ENCODE measurements at regions not wholly inside any gene's neighbourhood (a gene's known extent, or its start where the extent isn't known, plus 50 kb on each side); places are given as distances from the start of the nearest gene placed in this dataset.

DNA sequence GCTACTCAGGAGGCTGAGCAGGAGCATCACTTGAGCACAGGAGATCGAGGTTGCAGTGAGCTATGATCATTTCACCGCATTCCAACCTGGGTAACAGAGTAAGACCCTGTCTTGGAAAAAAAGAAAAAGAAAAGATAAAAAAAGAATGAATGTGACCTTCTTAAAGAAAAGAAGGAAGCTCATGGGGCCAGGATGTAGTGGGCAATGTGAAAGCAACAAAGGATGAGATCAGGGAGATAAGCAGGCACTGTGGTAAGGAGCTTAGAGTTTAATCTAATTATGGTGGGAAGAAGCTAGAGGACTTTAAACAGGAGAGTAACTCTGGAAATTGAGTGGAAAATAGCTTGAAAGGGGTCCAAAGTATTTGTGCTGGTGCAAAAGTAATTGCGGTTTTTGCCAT lies 231.6 kb upstream of the UBE2E2 start:
- H3K9me3 ChIP-seq: no peaks in the 10 kb centered on the region
- no peak for ATAC-seq
- no peak overlapping the region for H3K4me3 ChIP-seq
- no peak for TF ChIP-seq POLR2A (IDR thresholded peaks at IDR 0.05)
- TF ChIP-seq, protein P1, sequence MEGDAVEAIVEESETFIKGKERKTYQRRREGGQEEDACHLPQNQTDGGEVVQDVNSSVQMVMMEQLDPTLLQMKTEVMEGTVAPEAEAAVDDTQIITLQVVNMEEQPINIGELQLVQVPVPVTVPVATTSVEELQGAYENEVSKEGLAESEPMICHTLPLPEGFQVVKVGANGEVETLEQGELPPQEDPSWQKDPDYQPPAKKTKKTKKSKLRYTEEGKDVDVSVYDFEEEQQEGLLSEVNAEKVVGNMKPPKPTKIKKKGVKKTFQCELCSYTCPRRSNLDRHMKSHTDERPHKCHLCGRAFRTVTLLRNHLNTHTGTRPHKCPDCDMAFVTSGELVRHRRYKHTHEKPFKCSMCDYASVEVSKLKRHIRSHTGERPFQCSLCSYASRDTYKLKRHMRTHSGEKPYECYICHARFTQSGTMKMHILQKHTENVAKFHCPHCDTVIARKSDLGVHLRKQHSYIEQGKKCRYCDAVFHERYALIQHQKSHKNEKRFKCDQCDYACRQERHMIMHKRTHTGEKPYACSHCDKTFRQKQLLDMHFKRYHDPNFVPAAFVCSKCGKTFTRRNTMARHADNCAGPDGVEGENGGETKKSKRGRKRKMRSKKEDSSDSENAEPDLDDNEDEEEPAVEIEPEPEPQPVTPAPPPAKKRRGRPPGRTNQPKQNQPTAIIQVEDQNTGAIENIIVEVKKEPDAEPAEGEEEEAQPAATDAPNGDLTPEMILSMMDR (IDR thresholded peaks at IDR 0.05): no peak
- TF ChIP-seq EP300 (IDR thresholded peaks at IDR 0.05): no peak
- TF ChIP-seq POLR2AphosphoS5 (IDR thresholded peaks at IDR 0.05): no peak
- H3K27me3 ChIP-seq: no peaks in the 10 kb centered on the region
- no peak overlapping the region for H3K27ac ChIP-seq
- no peaks in the 10 kb centered on the region for H3K36me3 ChIP-seq
- H3K4me1 ChIP-seq: no peaks in the 10 kb centered on the region
- 75 to 98% methylated on average over 1 to 3 of the region's 3 CpGs for WGBS, 2 donors (ENCODE audit: low coverage in 1 of 2)

- 94% methylated on average over 2 of the region's 2 CpGs; no CpG with 5 or more reads in 1 of the 2 donors for WGBS, 2 donors (ENCODE audit: low coverage in 1 of 2)
- no peaks in the 10 kb centered on the region for H3K27me3 ChIP-seq
- H3K4me1 ChIP-seq: no peaks in the 10 kb centered on the region
- H3K9me3 ChIP-seq: no peaks in the 10 kb centered on the region
- TF ChIP-seq, protein P1 (IDR thresholded peaks at IDR 0.05): no peak
- TF ChIP-seq POLR2A (IDR thresholded peaks at IDR 0.05): no peak
- TF ChIP-seq POLR2AphosphoS5 (IDR thresholded peaks at IDR 0.05): no peak
- TF ChIP-seq EP300 (IDR thresholded peaks at IDR 0.05): no peak
- H3K36me3 ChIP-seq: no peaks in the 10 kb centered on the region
- no peak overlapping the region for H3K27ac ChIP-seq
- no peak overlapping the region for H3K4me3 ChIP-seq
- ATAC-seq: peak; percentile 19
Observed at GRCh38 chr3:22977042-22977441, 226.1 kb upstream of the UBE2E2 start.

DNA sequence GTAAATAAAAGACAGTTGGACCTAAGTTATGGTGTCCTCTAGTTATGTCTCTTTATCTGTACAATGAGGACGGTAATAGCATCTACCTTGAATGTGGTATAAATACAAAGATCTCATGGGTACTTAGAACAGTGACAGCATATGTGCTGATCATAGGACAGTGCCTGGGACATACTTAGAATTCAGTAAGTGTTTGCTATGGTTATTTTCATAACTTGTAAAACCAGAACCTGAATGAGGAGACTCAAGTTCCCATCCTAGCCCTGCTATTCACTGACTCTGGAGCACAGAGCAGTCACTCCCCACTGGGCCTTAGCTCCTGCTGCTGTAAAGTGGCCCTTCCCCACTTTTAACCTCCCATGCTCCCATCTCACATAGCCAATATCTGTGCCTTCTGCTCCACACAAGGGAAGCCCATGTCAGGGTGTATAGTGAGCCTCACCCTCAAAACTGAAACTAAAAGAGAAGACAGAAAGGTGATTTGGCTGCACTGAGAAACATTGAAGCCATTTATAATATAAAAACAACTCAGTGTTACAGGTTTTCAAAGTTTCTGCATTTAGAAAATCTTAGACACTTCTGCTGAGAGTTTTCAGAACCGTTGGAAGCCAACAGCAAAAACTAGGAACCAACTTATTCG lies 225.4 kb upstream of the UBE2E2 start:
- WGBS, 2 donors (ENCODE audit: low coverage in 1 of 2): 63 to 65% methylated on average over 3 of the region's 3 CpGs
- ATAC-seq: peak; percentile 43
- H3K27ac ChIP-seq: no peak overlapping the region

GRCh38 chr3:22979581-22979980 lies 223.5 kb upstream of the UBE2E2 start:
- 94 to 100% methylated on average over 4 of the region's 4 CpGs for WGBS, 2 donors (ENCODE audit: low coverage in 1 of 2)

More for the DNA sequence above, 225.4 kb upstream of the UBE2E2 start:
- Histone ChIP-seq H3K27me3 (no peaks in the 10 kb centered on the region), H3K36me3 (no peaks in the 10 kb centered on the region), H3K9me3 (no peaks in the 10 kb centered on the region), H3K4me3 (no peak overlapping the region), H3K4me1 (no peaks in the 10 kb centered on the region)
- TF ChIP-seq, protein P1 (IDR thresholded peaks at IDR 0.05): no peak
- TF ChIP-seq EP300 (IDR thresholded peaks at IDR 0.05) (no peak), POLR2AphosphoS5 (IDR thresholded peaks at IDR 0.05) (no peak), POLR2A (IDR thresholded peaks at IDR 0.05) (no peak)

More at GRCh38 chr3:22979581-22979980, 223.5 kb upstream of the UBE2E2 start:
- Histone ChIP-seq H3K9me3 (no peaks in the 10 kb centered on the region), H3K4me3 (no peak overlapping the region), H3K27ac (no peak overlapping the region), H3K4me1 (no peaks in the 10 kb centered on the region), H3K27me3 (no peaks in the 10 kb centered on the region), H3K36me3 (no peaks in the 10 kb centered on the region)
- TF ChIP-seq POLR2AphosphoS5 (IDR thresholded peaks at IDR 0.05): no peak
- no peak for TF ChIP-seq EP300 (IDR thresholded peaks at IDR 0.05)
- TF ChIP-seq POLR2A (IDR thresholded peaks at IDR 0.05): no peak
- TF ChIP-seq, protein P1 (IDR thresholded peaks at IDR 0.05): no peak
- no peak for ATAC-seq

Data from gastroesophageal sphincter (tissue), 4 donors.